ENCODE measurements at regions not wholly inside any gene's neighbourhood (a gene's known extent, or its start where the extent isn't known, plus 50 kb on each side); places are given as distances from the start of the nearest gene placed in this dataset.

GRCh38 chr11:44408141-44408540 lies 98.2 kb upstream of the ALX4 start:
- ChIA-PET CTCF (no interaction called here), POLR2A (no interaction called here)
- no peak overlapping the region for H3K4me3 ChIP-seq (ENCODE audit: control insufficient read depth in 1 of 2, extremely low read depth in 1 of 2, low read length in 1 of 2)
- peaks cover 0 to 4% (median 0%) of the 10 kb centered on the region in 3 donors for H3K9me3 Mint-ChIP-seq
- no peaks in the 10 kb centered on the region for H3K9me3 ChIP-seq
- H3K4me1 Mint-ChIP-seq: no peaks in the 10 kb centered on the region
- DNase-seq (no peak), ATAC-seq (replicated peaks in 1 of 4) (no peak)
- no peaks in the 10 kb centered on the region for H3K36me3 ChIP-seq (ENCODE audit: control insufficient read depth in 2 of 2, extremely low read depth in 1 of 2, insufficient read depth in 1 of 2, low read length in 1 of 2)
- H3K36me3 Mint-ChIP-seq: no peaks in the 10 kb centered on the region
- no peak overlapping the region for H3K27ac Mint-ChIP-seq
- no peaks in the 10 kb centered on the region for H3K4me1 ChIP-seq (ENCODE audit: control insufficient read depth in 1 of 2, extremely low read depth in 1 of 2, insufficient read depth in 2 of 2, low read length in 2 of 2)
- H3K27me3 ChIP-seq (replicated peaks in 1 of 2; ENCODE audit: control insufficient read depth in 2 of 2, extremely low read depth in 1 of 2, insufficient read depth in 2 of 2, low read length in 1 of 2): peaks cover 0 to 11% of the 10 kb centered on the region in 2 experiments
- H3K4me3 Mint-ChIP-seq: no peak overlapping the region
- 50% methylated on average over 2 of the region's 4 CpGs for WGBS (ENCODE audit: insufficient coverage)
- H3K27me3 Mint-ChIP-seq: peaks cover 22 to 47% of the 10 kb centered on the region in 2 donors
- H3K27ac ChIP-seq (ENCODE audit: low read length): no peak overlapping the region

DNA sequence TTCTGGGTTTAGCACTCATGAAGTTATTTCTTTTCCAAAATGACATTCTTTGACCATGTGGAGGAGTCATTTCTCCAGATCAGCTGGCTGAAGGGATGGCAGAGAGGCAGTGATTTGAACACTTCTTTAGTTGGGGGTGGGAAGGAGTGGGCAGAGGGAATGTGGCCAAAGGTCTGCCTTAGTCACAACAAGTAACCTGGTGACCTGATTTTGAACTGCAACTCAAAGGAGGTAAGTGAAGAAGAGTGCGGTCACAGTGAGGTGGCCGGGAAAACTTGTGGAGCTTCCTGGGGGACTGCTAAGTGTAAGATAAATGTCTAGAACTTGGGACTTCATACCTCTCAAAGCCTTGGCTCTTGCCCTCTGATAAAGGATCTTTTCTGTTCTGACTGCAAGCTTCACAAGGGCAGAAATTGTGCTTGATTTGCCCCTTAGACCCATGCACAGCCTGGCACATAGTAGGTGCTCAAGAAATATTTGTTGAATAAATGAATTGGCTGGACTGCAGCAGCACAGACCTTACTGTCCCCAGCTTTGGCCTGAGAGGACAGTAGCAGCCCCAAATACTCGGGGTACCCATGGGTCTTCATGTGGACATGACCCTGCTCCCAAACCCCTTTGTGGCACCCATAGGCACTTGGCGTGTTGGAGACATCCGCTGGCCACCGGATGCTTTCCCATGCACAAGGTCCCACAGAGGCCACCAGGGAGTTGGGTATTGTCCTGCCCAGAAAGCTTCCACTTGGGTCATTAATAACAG lies 99.0 kb upstream of the ALX4 start:
- WGBS (ENCODE audit: insufficient coverage): 88% methylated on average over 6 of the region's 6 CpGs
- H3K4me1 ChIP-seq (ENCODE audit: control insufficient read depth in 1 of 2, extremely low read depth in 1 of 2, insufficient read depth in 2 of 2, low read length in 2 of 2): no peaks in the 10 kb centered on the region
- H3K4me3 ChIP-seq (ENCODE audit: control insufficient read depth in 1 of 2, extremely low read depth in 1 of 2, low read length in 1 of 2): no peak overlapping the region
- no peaks in the 10 kb centered on the region for H3K36me3 Mint-ChIP-seq
- no peaks in the 10 kb centered on the region for H3K9me3 ChIP-seq
- no peak overlapping the region for H3K4me3 Mint-ChIP-seq
- no peak for ATAC-seq (replicated peaks in 1 of 4)
- ChIA-PET CTCF (no interaction called here), POLR2A (no interaction called here)
- no peak overlapping the region for H3K27ac ChIP-seq (ENCODE audit: low read length)
- no peak for DNase-seq
- H3K27ac Mint-ChIP-seq: no peak overlapping the region
- peaks cover 22 to 47% of the 10 kb centered on the region in 2 donors for H3K27me3 Mint-ChIP-seq
- no peaks in the 10 kb centered on the region for H3K36me3 ChIP-seq (ENCODE audit: control insufficient read depth in 2 of 2, extremely low read depth in 1 of 2, insufficient read depth in 1 of 2, low read length in 1 of 2)
- H3K9me3 Mint-ChIP-seq: peaks cover 0 to 4% (median 0%) of the 10 kb centered on the region in 3 donors
- peaks cover 0 to 11% of the 10 kb centered on the region in 2 experiments for H3K27me3 ChIP-seq (replicated peaks in 1 of 2; ENCODE audit: control insufficient read depth in 2 of 2, extremely low read depth in 1 of 2, insufficient read depth in 2 of 2, low read length in 1 of 2)
- no peaks in the 10 kb centered on the region for H3K4me1 Mint-ChIP-seq

- Histone ChIP-seq H3K4me3 (ENCODE audit: control insufficient read depth in 1 of 2, extremely low read depth in 1 of 2, low read length in 1 of 2) (no peak overlapping the region), H3K27me3 (replicated peaks in 1 of 2; ENCODE audit: control insufficient read depth in 2 of 2, extremely low read depth in 1 of 2, insufficient read depth in 2 of 2, low read length in 1 of 2) (peaks cover 0 to 11% of the 10 kb centered on the region in 2 experiments), H3K9me3 (no peaks in the 10 kb centered on the region), H3K27ac (ENCODE audit: low read length) (no peak overlapping the region), H3K36me3 (ENCODE audit: control insufficient read depth in 2 of 2, extremely low read depth in 1 of 2, insufficient read depth in 1 of 2, low read length in 1 of 2) (no peaks in the 10 kb centered on the region), H3K4me1 (ENCODE audit: control insufficient read depth in 1 of 2, extremely low read depth in 1 of 2, insufficient read depth in 2 of 2, low read length in 2 of 2) (no peaks in the 10 kb centered on the region)
- WGBS (ENCODE audit: insufficient coverage): 71% methylated on average over 6 of the region's 9 CpGs
- H3K36me3 Mint-ChIP-seq: no peaks in the 10 kb centered on the region
- H3K9me3 Mint-ChIP-seq: peaks cover 0 to 4% (median 0%) of the 10 kb centered on the region in 3 donors
- CTCF ChIA-PET: no interaction called here
- ATAC-seq (replicated peaks in 1 of 4) (no peak), DNase-seq (no peak)
- peaks cover 24 to 42% of the 10 kb centered on the region in 2 donors for H3K27me3 Mint-ChIP-seq
- no peak overlapping the region for H3K4me3 Mint-ChIP-seq
- POLR2A ChIA-PET: no interaction called here
- no peaks in the 10 kb centered on the region for H3K4me1 Mint-ChIP-seq
- no peak overlapping the region for H3K27ac Mint-ChIP-seq
These were observed 99.8 kb upstream of the ALX4 start for GRCh38 chr11:44409558-44410236.

- CTCF ChIA-PET: no interaction called here
- peaks cover 0 to 4% (median 3%) of the 10 kb centered on the region in 3 donors for H3K9me3 Mint-ChIP-seq
- no peaks in the 10 kb centered on the region for H3K36me3 ChIP-seq (ENCODE audit: control insufficient read depth in 2 of 2, extremely low read depth in 1 of 2, insufficient read depth in 1 of 2, low read length in 1 of 2)
- no peaks in the 10 kb centered on the region for H3K36me3 Mint-ChIP-seq
- no peak overlapping the region for H3K4me3 Mint-ChIP-seq
- no peaks in the 10 kb centered on the region for H3K4me1 ChIP-seq (ENCODE audit: control insufficient read depth in 1 of 2, extremely low read depth in 1 of 2, insufficient read depth in 2 of 2, low read length in 2 of 2)
- H3K27ac ChIP-seq (ENCODE audit: low read length): no peak overlapping the region
- no peak for ATAC-seq (replicated peaks in 1 of 4)
- H3K27me3 ChIP-seq (replicated peaks in 1 of 2; ENCODE audit: control insufficient read depth in 2 of 2, extremely low read depth in 1 of 2, insufficient read depth in 2 of 2, low read length in 1 of 2): peaks cover 0 to 2% of the 10 kb centered on the region in 2 experiments
- no peak overlapping the region for H3K4me3 ChIP-seq (ENCODE audit: control insufficient read depth in 1 of 2, extremely low read depth in 1 of 2, low read length in 1 of 2)
- POLR2A ChIA-PET: no interaction called here
- no peaks in the 10 kb centered on the region for H3K9me3 ChIP-seq
- H3K27ac Mint-ChIP-seq: no peak overlapping the region
- H3K4me1 Mint-ChIP-seq: no peaks in the 10 kb centered on the region
- peaks cover 17 to 23% of the 10 kb centered on the region in 2 donors for H3K27me3 Mint-ChIP-seq
- no peak for DNase-seq
These were observed 106.8 kb upstream of the ALX4 start for GRCh38 chr11:44416776-44417175.

- no peak overlapping the region for H3K4me3 Mint-ChIP-seq
- Histone ChIP-seq H3K27ac (ENCODE audit: low read length) (no peak overlapping the region), H3K27me3 (replicated peaks in 1 of 2; ENCODE audit: control insufficient read depth in 2 of 2, extremely low read depth in 1 of 2, insufficient read depth in 2 of 2, low read length in 1 of 2) (peaks cover 0 to 2% of the 10 kb centered on the region in 2 experiments), H3K36me3 (ENCODE audit: control insufficient read depth in 2 of 2, extremely low read depth in 1 of 2, insufficient read depth in 1 of 2, low read length in 1 of 2) (no peaks in the 10 kb centered on the region), H3K9me3 (no peaks in the 10 kb centered on the region), H3K4me1 (ENCODE audit: control insufficient read depth in 1 of 2, extremely low read depth in 1 of 2, insufficient read depth in 2 of 2, low read length in 2 of 2) (no peaks in the 10 kb centered on the region), H3K4me3 (ENCODE audit: control insufficient read depth in 1 of 2, extremely low read depth in 1 of 2, low read length in 1 of 2) (no peak overlapping the region)
- ATAC-seq (replicated peaks in 1 of 4) (no peak), DNase-seq (no peak)
- CTCF ChIA-PET: no interaction called here
- H3K36me3 Mint-ChIP-seq: no peaks in the 10 kb centered on the region
- no peaks in the 10 kb centered on the region for H3K4me1 Mint-ChIP-seq
- POLR2A ChIA-PET: no interaction called here
- WGBS (ENCODE audit: insufficient coverage): 78% methylated on average over 7 of the region's 7 CpGs
- H3K9me3 Mint-ChIP-seq: peaks cover 0 to 3% (median 0%) of the 10 kb centered on the region in 3 donors
- no peak overlapping the region for H3K27ac Mint-ChIP-seq
- H3K27me3 Mint-ChIP-seq: peaks cover 20 to 23% of the 10 kb centered on the region in 2 donors
These were observed 108.0 kb upstream of the ALX4 start for GRCh38 chr11:44417731-44418455.

DNA sequence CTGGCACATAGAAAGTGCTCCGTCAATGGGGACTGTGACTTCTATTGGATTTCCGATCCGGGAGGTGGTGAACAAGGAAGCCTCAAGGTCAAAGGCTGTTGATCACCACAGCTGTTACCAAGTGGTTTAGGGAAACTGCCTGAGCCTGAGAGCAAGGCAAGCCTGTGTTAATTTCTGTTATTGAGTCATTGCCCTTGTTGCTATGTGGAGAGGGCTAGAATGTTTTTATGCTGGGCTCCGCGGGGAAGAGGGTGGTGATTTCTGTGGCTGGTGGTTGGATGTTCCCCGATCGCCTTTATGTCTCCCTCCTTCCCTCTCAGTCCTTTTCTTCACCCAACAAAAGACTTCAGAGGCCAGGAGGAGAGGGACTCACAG lies 108.5 kb upstream of the ALX4 start:
- Histone ChIP-seq H3K36me3 (ENCODE audit: control insufficient read depth in 2 of 2, extremely low read depth in 1 of 2, insufficient read depth in 1 of 2, low read length in 1 of 2) (no peaks in the 10 kb centered on the region), H3K27ac (ENCODE audit: low read length) (no peak overlapping the region), H3K4me1 (ENCODE audit: control insufficient read depth in 1 of 2, extremely low read depth in 1 of 2, insufficient read depth in 2 of 2, low read length in 2 of 2) (no peaks in the 10 kb centered on the region), H3K9me3 (no peaks in the 10 kb centered on the region), H3K4me3 (ENCODE audit: control insufficient read depth in 1 of 2, extremely low read depth in 1 of 2, low read length in 1 of 2) (no peak overlapping the region), H3K27me3 (replicated peaks in 1 of 2; ENCODE audit: control insufficient read depth in 2 of 2, extremely low read depth in 1 of 2, insufficient read depth in 2 of 2, low read length in 1 of 2) (peaks cover 0 to 7% of the 10 kb centered on the region in 2 experiments)
- POLR2A ChIA-PET: no interaction called here
- H3K4me3 Mint-ChIP-seq: no peak overlapping the region
- no peaks in the 10 kb centered on the region for H3K36me3 Mint-ChIP-seq
- 96% methylated on average over 3 of the region's 7 CpGs for WGBS (ENCODE audit: insufficient coverage)
- H3K27me3 Mint-ChIP-seq: peaks cover 24 to 29% of the 10 kb centered on the region in 2 donors
- no peak overlapping the region for H3K27ac Mint-ChIP-seq
- ATAC-seq (replicated peaks in 1 of 4) (no peak), DNase-seq (no peak)
- CTCF ChIA-PET: no interaction called here
- H3K4me1 Mint-ChIP-seq: no peaks in the 10 kb centered on the region
- peaks cover 0 to 3% (median 0%) of the 10 kb centered on the region in 3 donors for H3K9me3 Mint-ChIP-seq
